ENCODE measurements at regions not wholly inside any gene's neighbourhood (a gene's known extent, or its start where the extent isn't known, plus 50 kb on each side); places are given as distances from the start of the nearest gene placed in this dataset.

GRCh38 chr9:107906074-107906473 is 416.5 kb upstream of the KLF4 start:
- Histone ChIP-seq H3K9ac (ENCODE audit: low read length) (no peak overlapping the region), H3K36me3 (ENCODE audit: insufficient read depth, low read length) (no peaks in the 10 kb centered on the region), H3K9me3 (ENCODE audit: low read length) (no peaks in the 10 kb centered on the region), H3K4me3 (ENCODE audit: low read depth in 1 of 2, low read length in 2 of 2) (no peak overlapping the region), H3K27ac (ENCODE audit: low read depth, low read length) (no peak overlapping the region), H3K4me1 (ENCODE audit: insufficient read depth, low read length) (no peaks in the 10 kb centered on the region), H3K27me3 (ENCODE audit: control insufficient read depth in 1 of 2, insufficient read depth in 2 of 2, low read length in 2 of 2) (no peaks in the 10 kb centered on the region)

DNA sequence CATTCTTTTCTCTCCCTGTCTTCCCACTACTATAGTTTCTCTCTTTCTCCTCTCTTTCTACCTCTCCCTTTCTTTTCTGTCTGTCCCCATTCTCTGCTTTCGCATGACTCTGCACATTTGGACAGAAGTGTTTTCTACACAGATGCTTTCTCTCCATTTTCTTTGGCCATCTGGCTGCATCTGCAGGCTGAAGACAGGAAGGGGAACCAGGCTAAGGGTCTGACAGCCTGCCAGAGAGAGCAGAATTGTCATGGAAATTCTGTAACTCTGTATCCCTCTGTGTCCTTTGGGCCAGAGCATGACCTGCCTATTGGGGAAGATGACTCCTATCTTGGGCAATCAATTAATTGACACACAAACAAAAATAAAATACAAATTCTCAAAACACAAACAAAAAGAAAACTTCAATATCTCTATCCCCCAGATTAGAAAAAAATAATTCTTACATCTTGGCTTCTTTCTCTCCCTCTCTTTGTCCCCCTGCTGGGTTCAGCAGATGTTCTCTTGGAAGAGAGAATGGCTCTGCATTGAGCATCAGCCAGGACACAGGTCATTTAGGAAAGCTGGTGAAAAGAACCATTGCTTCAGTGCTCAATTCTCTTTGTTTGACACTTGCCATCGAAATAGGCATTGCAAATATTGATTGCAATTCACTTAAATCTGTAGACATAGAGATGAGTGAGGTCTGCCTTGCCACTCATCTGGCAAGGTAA is 415.9 kb upstream of the KLF4 start:
- no peaks in the 10 kb centered on the region for H3K4me1 ChIP-seq (ENCODE audit: insufficient read depth, low read length)
- H3K36me3 ChIP-seq (ENCODE audit: insufficient read depth, low read length): no peaks in the 10 kb centered on the region
- no peak overlapping the region for H3K4me3 ChIP-seq (ENCODE audit: low read depth in 1 of 2, low read length in 2 of 2)
- no peak overlapping the region for H3K9ac ChIP-seq (ENCODE audit: low read length)
- H3K27me3 ChIP-seq (ENCODE audit: control insufficient read depth in 1 of 2, insufficient read depth in 2 of 2, low read length in 2 of 2): no peaks in the 10 kb centered on the region
- no peaks in the 10 kb centered on the region for H3K9me3 ChIP-seq (ENCODE audit: low read length)
- no peak overlapping the region for H3K27ac ChIP-seq (ENCODE audit: low read depth, low read length)

GRCh38 chr9:107899961-107900330 is 410.4 kb upstream of the KLF4 start:
- H3K4me3 ChIP-seq (ENCODE audit: low read depth in 1 of 2, low read length in 2 of 2): no peak overlapping the region
- H3K27me3 ChIP-seq (ENCODE audit: control insufficient read depth in 1 of 2, insufficient read depth in 2 of 2, low read length in 2 of 2): no peaks in the 10 kb centered on the region
- no peak overlapping the region for H3K9ac ChIP-seq (ENCODE audit: low read length)
- no peaks in the 10 kb centered on the region for H3K9me3 ChIP-seq (ENCODE audit: low read length)
- H3K27ac ChIP-seq (ENCODE audit: low read depth, low read length): no peak overlapping the region
- H3K4me1 ChIP-seq (ENCODE audit: insufficient read depth, low read length): peaks cover 18% of the 10 kb centered on the region
- no peaks in the 10 kb centered on the region for H3K36me3 ChIP-seq (ENCODE audit: insufficient read depth, low read length)

DNA sequence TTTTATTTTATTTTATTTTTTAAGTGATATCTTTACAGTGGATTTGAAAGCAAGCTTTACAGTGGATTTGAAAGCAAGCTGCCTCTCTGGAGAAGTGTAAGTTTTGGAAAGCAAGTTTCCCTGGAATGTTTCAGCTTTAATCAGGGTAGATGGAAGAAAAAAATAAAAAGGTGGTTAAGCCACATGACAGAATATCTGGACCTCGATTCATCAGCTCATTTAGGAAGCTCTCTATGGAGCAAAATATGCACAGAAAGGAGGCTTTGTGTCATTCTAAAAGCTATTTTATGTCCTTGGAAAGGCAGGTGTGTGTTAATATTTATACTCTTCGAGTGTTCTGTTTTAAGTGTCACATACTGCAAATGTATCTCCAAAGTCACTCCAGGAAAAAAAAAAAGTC is 409.2 kb upstream of the KLF4 start:
- no peaks in the 10 kb centered on the region for H3K27me3 ChIP-seq (ENCODE audit: control insufficient read depth in 1 of 2, insufficient read depth in 2 of 2, low read length in 2 of 2)
- H3K36me3 ChIP-seq (ENCODE audit: insufficient read depth, low read length): no peaks in the 10 kb centered on the region
- no peaks in the 10 kb centered on the region for H3K9me3 ChIP-seq (ENCODE audit: low read length)
- no peak overlapping the region for H3K4me3 ChIP-seq (ENCODE audit: low read depth in 1 of 2, low read length in 2 of 2)
- peaks cover 25% of the 10 kb centered on the region for H3K4me1 ChIP-seq (ENCODE audit: insufficient read depth, low read length)
- H3K9ac ChIP-seq (ENCODE audit: low read length): no peak overlapping the region
- no peak overlapping the region for H3K27ac ChIP-seq (ENCODE audit: low read depth, low read length)

DNA sequence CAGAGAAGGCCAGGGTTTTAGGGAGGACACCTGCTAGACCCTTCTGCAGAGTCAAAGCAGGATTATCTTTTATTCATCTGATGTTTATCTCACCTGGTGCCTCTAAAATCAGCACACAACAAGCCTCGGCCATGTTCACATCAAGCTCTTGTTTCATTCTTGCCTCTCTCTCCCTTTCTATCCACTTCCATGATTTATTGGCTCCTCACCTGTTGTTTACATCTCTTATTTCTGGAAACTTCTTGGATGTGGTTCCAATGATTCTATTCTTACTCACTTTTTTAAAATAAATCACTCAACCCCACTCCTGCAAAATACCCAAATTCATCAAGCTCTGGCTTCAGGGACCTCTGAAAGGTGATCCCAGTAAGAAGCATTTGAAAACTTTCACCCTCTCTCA is 407.0 kb upstream of the KLF4 start:
- H3K9me3 ChIP-seq (ENCODE audit: low read length): no peaks in the 10 kb centered on the region
- H3K27me3 ChIP-seq (ENCODE audit: control insufficient read depth in 1 of 2, insufficient read depth in 2 of 2, low read length in 2 of 2): no peaks in the 10 kb centered on the region
- H3K4me1 ChIP-seq (ENCODE audit: insufficient read depth, low read length): peaks cover 25% of the 10 kb centered on the region
- no peak overlapping the region for H3K9ac ChIP-seq (ENCODE audit: low read length)
- no peaks in the 10 kb centered on the region for H3K36me3 ChIP-seq (ENCODE audit: insufficient read depth, low read length)
- H3K27ac ChIP-seq (ENCODE audit: low read depth, low read length): no peak overlapping the region
- H3K4me3 ChIP-seq (ENCODE audit: low read depth in 1 of 2, low read length in 2 of 2): no peak overlapping the region

GRCh38 chr9:107895501-107896001 is 406.0 kb upstream of the KLF4 start:
- Histone ChIP-seq H3K4me1 (ENCODE audit: insufficient read depth, low read length) (peaks cover 25% of the 10 kb centered on the region), H3K4me3 (ENCODE audit: low read depth in 1 of 2, low read length in 2 of 2) (no peak overlapping the region), H3K36me3 (ENCODE audit: insufficient read depth, low read length) (no peaks in the 10 kb centered on the region), H3K9ac (ENCODE audit: low read length) (no peak overlapping the region), H3K27me3 (ENCODE audit: control insufficient read depth in 1 of 2, insufficient read depth in 2 of 2, low read length in 2 of 2) (no peaks in the 10 kb centered on the region), H3K9me3 (ENCODE audit: low read length) (no peaks in the 10 kb centered on the region), H3K27ac (ENCODE audit: low read depth, low read length) (peak overlapping the region; percentile 1)

DNA sequence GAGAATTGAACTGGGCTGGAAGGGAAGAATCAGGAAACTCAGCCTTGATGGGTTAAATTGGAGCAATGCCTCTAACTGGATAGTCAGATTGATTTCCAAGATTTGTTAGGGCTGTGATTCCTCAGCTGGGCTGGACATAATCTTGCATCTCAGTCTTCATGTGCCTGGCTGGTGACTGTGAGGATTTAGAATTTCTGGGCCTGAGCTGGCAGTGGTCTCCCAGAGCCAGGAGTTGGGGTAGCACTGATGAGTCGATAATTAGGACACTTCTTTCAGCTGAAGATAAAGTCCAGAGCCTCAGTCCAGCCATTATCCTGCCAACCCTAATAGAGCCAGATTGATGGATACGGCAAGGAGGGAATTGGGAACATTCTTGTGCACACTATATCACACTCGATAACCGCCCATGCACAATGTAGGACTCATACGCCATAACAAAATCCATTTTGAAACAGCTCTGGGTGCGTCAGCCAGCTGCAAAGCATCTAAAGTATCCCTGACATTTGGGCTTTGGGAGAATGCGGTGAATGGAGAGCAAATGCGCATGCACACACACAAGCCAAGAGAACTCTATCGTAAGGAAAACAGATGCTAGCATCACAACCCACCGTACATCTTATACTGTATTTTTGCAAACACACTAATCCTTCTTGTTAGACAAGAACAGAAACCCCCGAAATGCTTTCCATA is 405.1 kb upstream of the KLF4 start:
- H3K36me3 ChIP-seq (ENCODE audit: insufficient read depth, low read length): no peaks in the 10 kb centered on the region
- peak overlapping the region in 1 of 2 donors; percentile 1 for H3K4me3 ChIP-seq (ENCODE audit: low read depth in 1 of 2, low read length in 2 of 2)
- H3K9me3 ChIP-seq (ENCODE audit: low read length): no peaks in the 10 kb centered on the region
- H3K4me1 ChIP-seq (ENCODE audit: insufficient read depth, low read length): peaks cover 25% of the 10 kb centered on the region
- H3K27ac ChIP-seq (ENCODE audit: low read depth, low read length): peak overlapping the region; percentile 1
- no peaks in the 10 kb centered on the region for H3K27me3 ChIP-seq (ENCODE audit: control insufficient read depth in 1 of 2, insufficient read depth in 2 of 2, low read length in 2 of 2)
- H3K9ac ChIP-seq (ENCODE audit: low read length): no peak overlapping the region

- Histone ChIP-seq H3K9ac (ENCODE audit: low read length) (no peak overlapping the region), H3K4me3 (ENCODE audit: low read depth in 1 of 2, low read length in 2 of 2) (no peak overlapping the region), H3K36me3 (ENCODE audit: insufficient read depth, low read length) (no peaks in the 10 kb centered on the region), H3K9me3 (ENCODE audit: low read length) (no peaks in the 10 kb centered on the region), H3K4me1 (ENCODE audit: insufficient read depth, low read length) (peaks cover 17% of the 10 kb centered on the region), H3K27me3 (ENCODE audit: control insufficient read depth in 1 of 2, insufficient read depth in 2 of 2, low read length in 2 of 2) (no peaks in the 10 kb centered on the region), H3K27ac (ENCODE audit: low read depth, low read length) (no peak overlapping the region)
These were observed 401.4 kb upstream of the KLF4 start for GRCh38 chr9:107890921-107891465.

DNA sequence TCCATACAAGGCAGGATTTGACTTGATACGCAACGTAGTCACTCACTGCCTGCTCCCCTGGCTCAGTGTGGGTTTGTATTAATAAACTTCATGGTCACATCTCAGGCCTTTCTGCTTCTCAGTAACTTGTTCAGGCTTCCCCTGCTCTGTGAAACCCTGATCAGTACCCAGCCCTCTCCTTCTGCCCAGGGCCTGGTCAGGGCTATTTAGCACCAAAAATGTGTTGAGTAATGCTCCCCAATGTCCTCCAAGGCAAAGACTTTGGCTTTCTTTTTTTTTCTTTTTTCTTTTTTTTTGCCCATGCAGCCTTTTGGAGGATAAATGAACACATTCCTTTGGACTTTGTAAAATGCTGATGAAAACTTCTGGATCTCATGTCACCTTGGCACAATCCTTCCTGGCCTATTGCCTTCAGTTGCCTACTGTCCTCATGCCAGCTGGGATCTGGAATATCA is 399.2 kb upstream of the KLF4 start:
- Histone ChIP-seq H3K9ac (ENCODE audit: low read length) (no peak overlapping the region), H3K4me3 (ENCODE audit: low read depth in 1 of 2, low read length in 2 of 2) (no peak overlapping the region), H3K4me1 (ENCODE audit: insufficient read depth, low read length) (no peaks in the 10 kb centered on the region), H3K36me3 (ENCODE audit: insufficient read depth, low read length) (no peaks in the 10 kb centered on the region), H3K27me3 (ENCODE audit: control insufficient read depth in 1 of 2, insufficient read depth in 2 of 2, low read length in 2 of 2) (no peaks in the 10 kb centered on the region), H3K9me3 (ENCODE audit: low read length) (no peaks in the 10 kb centered on the region), H3K27ac (ENCODE audit: low read depth, low read length) (no peak overlapping the region)

- no peak overlapping the region for H3K27ac ChIP-seq (ENCODE audit: low read depth, low read length)
- H3K36me3 ChIP-seq (ENCODE audit: insufficient read depth, low read length): no peaks in the 10 kb centered on the region
- H3K9me3 ChIP-seq (ENCODE audit: low read length): no peaks in the 10 kb centered on the region
- H3K4me1 ChIP-seq (ENCODE audit: insufficient read depth, low read length): no peaks in the 10 kb centered on the region
- H3K9ac ChIP-seq (ENCODE audit: low read length): no peak overlapping the region
- no peak overlapping the region for H3K4me3 ChIP-seq (ENCODE audit: low read depth in 1 of 2, low read length in 2 of 2)
- no peaks in the 10 kb centered on the region for H3K27me3 ChIP-seq (ENCODE audit: control insufficient read depth in 1 of 2, insufficient read depth in 2 of 2, low read length in 2 of 2)
These were observed 397.3 kb upstream of the KLF4 start for GRCh38 chr9:107886826-107887225.

- Histone ChIP-seq H3K9ac (ENCODE audit: low read length) (no peak overlapping the region), H3K4me1 (ENCODE audit: insufficient read depth, low read length) (no peaks in the 10 kb centered on the region), H3K4me3 (ENCODE audit: low read depth in 1 of 2, low read length in 2 of 2) (no peak overlapping the region), H3K9me3 (ENCODE audit: low read length) (no peaks in the 10 kb centered on the region), H3K27me3 (ENCODE audit: control insufficient read depth in 1 of 2, insufficient read depth in 2 of 2, low read length in 2 of 2) (no peaks in the 10 kb centered on the region), H3K27ac (ENCODE audit: low read depth, low read length) (no peak overlapping the region), H3K36me3 (ENCODE audit: insufficient read depth, low read length) (no peaks in the 10 kb centered on the region)
These were observed 394.0 kb upstream of the KLF4 start for GRCh38 chr9:107883496-107884124.

Measured in muscle layer of colon (tissue), 2 donors.